ENCODE measurements at regions not wholly inside any gene's neighbourhood (a gene's known extent, or its start where the extent isn't known, plus 50 kb on each side); places are given as distances from the start of the nearest gene placed in this dataset.
"Not testable (repeated sequence)": the region's sequence is repeated elsewhere in the genome, so short reads cannot be mapped to it uniquely, and the experiment has no call there.

DNA sequence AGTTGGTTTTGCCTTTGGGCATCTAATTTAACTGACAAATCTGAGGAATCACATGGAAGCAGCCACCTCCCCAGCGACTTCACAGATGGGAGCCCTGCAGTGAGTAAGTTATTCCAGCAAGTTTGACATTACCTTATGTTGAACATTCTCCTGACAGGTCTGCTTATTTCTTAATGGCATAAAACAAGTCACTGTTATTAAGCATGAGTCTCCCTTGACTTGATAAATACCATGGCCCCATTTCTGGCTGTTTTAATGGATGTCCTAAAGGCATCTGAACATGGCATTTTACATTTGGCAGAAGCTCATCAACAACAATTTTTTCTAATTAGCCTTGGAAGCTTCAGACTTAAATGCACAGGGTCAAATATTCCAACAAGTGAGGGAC is 92.6 kb upstream of the CREB1 start:
- Histone ChIP-seq H3K27ac (ENCODE audit: low read depth, low read length) (no peak overlapping the region), H3K27me3 (ENCODE audit: control insufficient read depth in 1 of 2, insufficient read depth in 2 of 2, low read length in 2 of 2) (no peaks in the 10 kb centered on the region), H3K4me3 (ENCODE audit: low read depth in 1 of 2, low read length in 2 of 2) (no peak overlapping the region), H3K9ac (ENCODE audit: low read depth in 1 of 2, low read length in 2 of 2) (no peak overlapping the region), H3K4me1 (ENCODE audit: control insufficient read depth in 1 of 2, insufficient read depth in 2 of 2, low read length in 2 of 2) (peaks cover 6 to 10% of the 10 kb centered on the region in 2 donors), H3K9me3 (ENCODE audit: control insufficient read depth in 1 of 2, low read length in 2 of 2) (no peaks in the 10 kb centered on the region), H3K36me3 (ENCODE audit: control insufficient read depth in 1 of 2, insufficient read depth in 2 of 2, low read length in 2 of 2) (no peaks in the 10 kb centered on the region)

DNA sequence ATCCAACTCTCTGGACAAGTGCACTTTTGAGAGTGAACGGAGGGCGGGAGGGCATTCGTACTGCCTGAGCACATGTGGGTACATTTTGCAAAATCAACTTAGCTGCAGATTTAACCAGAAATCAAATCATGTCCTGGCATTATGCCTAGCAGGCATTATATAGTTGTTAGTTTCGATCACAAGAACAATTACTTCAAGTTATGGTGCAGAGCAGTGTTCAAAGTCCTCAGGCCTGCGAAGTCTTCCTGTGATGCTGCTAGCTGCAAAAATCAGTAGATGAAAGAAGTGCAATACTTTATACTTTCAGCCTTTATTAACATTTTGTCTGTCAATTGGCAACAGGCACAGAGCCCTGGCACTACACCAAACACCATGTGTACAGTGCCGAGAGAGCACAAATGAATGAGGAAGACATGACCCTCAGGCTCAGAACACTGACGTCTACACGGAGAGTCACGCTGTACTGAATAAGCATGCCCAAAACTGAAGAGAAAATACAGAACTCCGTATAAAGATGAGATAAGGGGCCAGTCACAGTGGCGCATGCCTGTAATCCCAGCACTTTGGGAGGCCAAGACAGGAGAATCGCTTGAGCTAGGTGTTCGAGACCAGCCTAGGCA is 92.1 kb upstream of the CREB1 start:
- no peaks in the 10 kb centered on the region for H3K36me3 ChIP-seq (ENCODE audit: control insufficient read depth in 1 of 2, insufficient read depth in 2 of 2, low read length in 2 of 2)
- no peaks in the 10 kb centered on the region for H3K9me3 ChIP-seq (ENCODE audit: control insufficient read depth in 1 of 2, low read length in 2 of 2)
- H3K4me1 ChIP-seq (ENCODE audit: control insufficient read depth in 1 of 2, insufficient read depth in 2 of 2, low read length in 2 of 2) = peaks cover 6 to 10% of the 10 kb centered on the region in 2 donors
- no peak overlapping the region for H3K27ac ChIP-seq (ENCODE audit: low read depth, low read length)
- H3K9ac ChIP-seq (ENCODE audit: low read depth in 1 of 2, low read length in 2 of 2) = no peak overlapping the region
- no peaks in the 10 kb centered on the region for H3K27me3 ChIP-seq (ENCODE audit: control insufficient read depth in 1 of 2, insufficient read depth in 2 of 2, low read length in 2 of 2)
- no peak overlapping the region for H3K4me3 ChIP-seq (ENCODE audit: low read depth in 1 of 2, low read length in 2 of 2)

DNA sequence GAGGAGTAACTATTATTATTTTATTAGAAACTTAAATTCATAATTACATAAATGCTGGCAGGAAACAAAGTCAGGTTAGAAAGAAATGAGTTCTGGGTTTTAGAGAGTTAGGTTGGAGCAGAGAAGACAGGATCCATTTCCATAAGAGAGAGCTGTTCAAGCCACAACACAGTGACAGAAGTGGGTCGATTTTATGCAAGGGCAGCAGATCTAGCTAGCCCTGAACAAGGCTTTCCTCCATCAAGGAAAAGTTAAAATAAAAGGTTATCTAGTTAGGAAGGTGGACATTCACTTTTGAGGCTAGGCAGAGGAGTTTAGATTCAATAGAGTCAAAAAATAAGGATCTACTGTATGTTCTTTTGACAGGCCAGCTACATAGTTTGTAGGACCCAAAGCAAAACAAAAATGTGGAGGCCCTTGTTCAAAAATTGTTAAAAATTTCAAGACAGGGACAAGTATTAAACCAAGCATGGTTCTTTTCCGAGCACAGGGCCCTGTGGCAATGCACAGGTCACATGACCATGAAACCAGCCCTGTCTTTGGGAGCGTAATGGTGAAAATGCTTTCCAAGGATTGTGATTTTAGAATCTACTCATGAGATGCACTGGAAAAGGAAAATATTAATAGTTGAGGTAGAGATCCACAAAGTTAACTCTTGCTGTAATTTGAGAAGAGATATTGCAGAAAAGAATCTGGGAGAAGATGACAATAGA is 91.2 kb upstream of the CREB1 start:
- Histone ChIP-seq H3K27me3 (ENCODE audit: control insufficient read depth in 1 of 2, insufficient read depth in 2 of 2, low read length in 2 of 2) (no peaks in the 10 kb centered on the region), H3K9me3 (ENCODE audit: control insufficient read depth in 1 of 2, low read length in 2 of 2) (no peaks in the 10 kb centered on the region), H3K36me3 (ENCODE audit: control insufficient read depth in 1 of 2, insufficient read depth in 2 of 2, low read length in 2 of 2) (no peaks in the 10 kb centered on the region), H3K4me3 (ENCODE audit: low read depth in 1 of 2, low read length in 2 of 2) (no peak overlapping the region), H3K27ac (ENCODE audit: low read depth, low read length) (no peak overlapping the region), H3K9ac (ENCODE audit: low read depth in 1 of 2, low read length in 2 of 2) (no peak overlapping the region), H3K4me1 (ENCODE audit: control insufficient read depth in 1 of 2, insufficient read depth in 2 of 2, low read length in 2 of 2) (peaks cover 6 to 10% of the 10 kb centered on the region in 2 donors)

DNA sequence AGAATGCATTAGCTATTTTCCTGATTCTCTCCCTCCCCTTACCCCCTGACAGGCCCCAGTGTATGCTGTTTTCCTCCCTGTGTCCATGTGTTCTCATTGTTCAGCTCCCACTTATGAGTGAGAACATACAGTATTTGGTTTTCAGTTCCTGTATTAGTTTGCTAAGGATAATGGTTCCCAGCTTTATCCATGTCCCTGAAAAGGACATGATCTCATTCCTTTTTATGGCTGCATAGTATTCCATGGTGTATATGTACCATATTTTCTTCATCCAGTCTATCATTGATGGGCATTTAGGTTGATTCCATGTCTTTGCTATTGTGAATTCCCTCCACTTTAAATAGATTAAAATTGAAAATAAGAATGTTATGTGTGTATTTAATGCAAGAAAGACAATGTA is 89.9 kb upstream of the CREB1 start:
- H3K4me1 ChIP-seq (ENCODE audit: control insufficient read depth in 1 of 2, insufficient read depth in 2 of 2, low read length in 2 of 2) = peaks cover 6 to 10% of the 10 kb centered on the region in 2 donors
- H3K9ac ChIP-seq (ENCODE audit: low read depth in 1 of 2, low read length in 2 of 2); H3K36me3 ChIP-seq (ENCODE audit: control insufficient read depth in 1 of 2, insufficient read depth in 2 of 2, low read length in 2 of 2); H3K9me3 ChIP-seq (ENCODE audit: control insufficient read depth in 1 of 2, low read length in 2 of 2); H3K27me3 ChIP-seq (ENCODE audit: control insufficient read depth in 1 of 2, insufficient read depth in 2 of 2, low read length in 2 of 2); H3K27ac ChIP-seq (ENCODE audit: low read depth, low read length); H3K4me3 ChIP-seq (ENCODE audit: low read depth in 1 of 2, low read length in 2 of 2): not testable (repeated sequence)

DNA sequence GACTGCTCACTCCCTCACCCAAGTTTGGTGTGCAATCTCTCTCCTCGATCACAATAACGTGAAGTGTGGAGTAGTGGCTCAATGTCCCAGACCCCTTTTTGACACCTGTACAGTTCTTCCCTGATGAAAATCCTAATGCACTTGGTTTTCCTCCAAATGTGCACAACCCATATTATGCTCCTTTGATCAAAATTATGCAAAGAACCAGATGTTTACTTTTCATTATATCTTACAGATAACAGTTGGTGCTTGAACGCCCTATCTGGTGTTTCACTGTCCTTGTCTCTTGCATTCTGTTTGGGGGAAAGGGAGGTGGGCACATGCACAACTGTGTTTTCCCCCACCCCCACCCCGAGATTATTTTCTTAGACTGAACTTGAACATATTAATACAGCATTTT is 85.0 kb upstream of the CREB1 start:
- H3K9me3 ChIP-seq (ENCODE audit: control insufficient read depth in 1 of 2, low read length in 2 of 2) = no peaks in the 10 kb centered on the region
- H3K27ac ChIP-seq (ENCODE audit: low read depth, low read length) = no peak overlapping the region
- H3K27me3 ChIP-seq (ENCODE audit: control insufficient read depth in 1 of 2, insufficient read depth in 2 of 2, low read length in 2 of 2) = no peaks in the 10 kb centered on the region
- no peak overlapping the region for H3K4me3 ChIP-seq (ENCODE audit: low read depth in 1 of 2, low read length in 2 of 2)
- H3K9ac ChIP-seq (ENCODE audit: low read depth in 1 of 2, low read length in 2 of 2) = no peak overlapping the region
- no peaks in the 10 kb centered on the region for H3K4me1 ChIP-seq (ENCODE audit: control insufficient read depth in 1 of 2, insufficient read depth in 2 of 2, low read length in 2 of 2)
- no peaks in the 10 kb centered on the region for H3K36me3 ChIP-seq (ENCODE audit: control insufficient read depth in 1 of 2, insufficient read depth in 2 of 2, low read length in 2 of 2)

DNA sequence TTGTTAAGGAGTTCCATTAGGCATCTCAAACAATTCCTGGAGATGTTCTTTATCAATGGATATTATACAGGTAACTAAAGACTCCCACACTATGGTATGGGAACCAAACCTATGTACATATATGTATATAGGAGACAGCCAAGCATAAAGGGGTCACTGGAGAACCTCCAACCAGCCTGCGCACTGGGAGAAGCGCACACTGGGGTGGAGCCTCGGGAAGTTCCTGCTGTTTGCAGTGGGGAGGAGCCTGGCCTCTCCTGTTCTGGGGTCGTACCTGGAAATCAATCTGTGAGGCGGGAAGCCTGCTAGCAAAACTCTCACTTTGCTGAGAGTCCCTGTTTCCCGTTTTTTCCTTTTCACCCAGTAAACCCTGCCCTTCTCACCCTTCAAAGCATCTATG is 83.1 kb upstream of the CREB1 start:
- H3K27me3 ChIP-seq (ENCODE audit: control insufficient read depth in 1 of 2, insufficient read depth in 2 of 2, low read length in 2 of 2) = no peaks in the 10 kb centered on the region

DNA sequence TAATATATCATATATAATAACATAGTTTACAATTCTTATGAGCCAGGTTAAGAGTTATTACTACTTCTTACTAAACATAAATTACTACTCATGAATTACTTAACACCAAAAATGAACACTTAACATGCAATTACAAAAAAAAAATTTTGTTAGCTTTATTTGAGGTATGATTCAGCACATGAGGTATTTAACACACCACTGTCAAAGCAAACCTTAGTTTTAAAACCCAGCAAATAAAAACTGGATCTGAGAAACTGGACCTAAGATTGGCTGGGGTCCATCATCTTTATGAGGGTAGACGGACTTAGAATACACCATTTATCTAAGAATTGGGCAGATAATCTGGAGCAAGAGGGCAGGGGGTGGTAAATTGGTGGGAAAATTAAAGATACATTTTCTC is 81.8 kb upstream of the CREB1 start:
- no peaks in the 10 kb centered on the region for H3K27me3 ChIP-seq (ENCODE audit: control insufficient read depth in 1 of 2, insufficient read depth in 2 of 2, low read length in 2 of 2)
- no peak overlapping the region for H3K27ac ChIP-seq (ENCODE audit: low read depth, low read length)
- H3K4me1 ChIP-seq (ENCODE audit: control insufficient read depth in 1 of 2, insufficient read depth in 2 of 2, low read length in 2 of 2) = no peaks in the 10 kb centered on the region
- H3K9ac ChIP-seq (ENCODE audit: low read depth in 1 of 2, low read length in 2 of 2) = no peak overlapping the region
- H3K4me3 ChIP-seq (ENCODE audit: low read depth in 1 of 2, low read length in 2 of 2) = no peak overlapping the region
- H3K36me3 ChIP-seq (ENCODE audit: control insufficient read depth in 1 of 2, insufficient read depth in 2 of 2, low read length in 2 of 2) = no peaks in the 10 kb centered on the region
- H3K9me3 ChIP-seq (ENCODE audit: control insufficient read depth in 1 of 2, low read length in 2 of 2) = no peaks in the 10 kb centered on the region

More for the DNA sequence above, 83.1 kb upstream of the CREB1 start:
- no peak overlapping the region for H3K4me3 ChIP-seq (ENCODE audit: low read depth in 1 of 2, low read length in 2 of 2)
- H3K36me3 ChIP-seq (ENCODE audit: control insufficient read depth in 1 of 2, insufficient read depth in 2 of 2, low read length in 2 of 2) = no peaks in the 10 kb centered on the region
- no peaks in the 10 kb centered on the region for H3K9me3 ChIP-seq (ENCODE audit: control insufficient read depth in 1 of 2, low read length in 2 of 2)
- H3K9ac ChIP-seq (ENCODE audit: low read depth in 1 of 2, low read length in 2 of 2) = no peak overlapping the region
- H3K4me1 ChIP-seq (ENCODE audit: control insufficient read depth in 1 of 2, insufficient read depth in 2 of 2, low read length in 2 of 2) = no peaks in the 10 kb centered on the region
- no peak overlapping the region for H3K27ac ChIP-seq (ENCODE audit: low read depth, low read length)

DNA sequence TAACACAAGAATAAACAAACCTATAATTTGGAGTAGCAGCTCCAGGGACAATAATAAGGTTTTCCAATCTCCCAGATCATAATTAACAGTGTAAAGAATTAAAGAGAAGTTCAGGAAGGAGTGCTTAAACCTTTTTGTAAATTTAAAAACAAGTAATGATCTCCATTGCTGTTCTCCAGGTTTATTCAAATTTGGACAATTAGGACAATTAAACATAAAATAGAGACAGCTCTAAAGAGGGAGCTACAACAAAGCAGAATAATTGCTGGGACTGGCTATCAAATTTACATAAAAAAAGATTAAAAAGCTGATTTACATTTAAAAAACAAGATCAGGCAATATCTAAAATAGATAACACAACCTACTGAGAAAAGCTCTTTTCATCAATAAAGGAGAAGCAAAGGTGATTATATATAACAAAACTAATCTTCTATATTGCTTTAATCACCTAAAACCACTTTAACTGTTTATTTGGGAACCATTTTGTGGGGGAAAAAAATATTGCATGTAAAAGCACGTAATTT is 80.1 kb upstream of the CREB1 start:
- Histone ChIP-seq H3K9me3 (ENCODE audit: control insufficient read depth in 1 of 2, low read length in 2 of 2) (no peaks in the 10 kb centered on the region), H3K27ac (ENCODE audit: low read depth, low read length) (no peak overlapping the region), H3K4me3 (ENCODE audit: low read depth in 1 of 2, low read length in 2 of 2) (no peak overlapping the region), H3K4me1 (ENCODE audit: control insufficient read depth in 1 of 2, insufficient read depth in 2 of 2, low read length in 2 of 2) (no peaks in the 10 kb centered on the region), H3K9ac (ENCODE audit: low read depth in 1 of 2, low read length in 2 of 2) (no peak overlapping the region), H3K27me3 (ENCODE audit: control insufficient read depth in 1 of 2, insufficient read depth in 2 of 2, low read length in 2 of 2) (no peaks in the 10 kb centered on the region), H3K36me3 (ENCODE audit: control insufficient read depth in 1 of 2, insufficient read depth in 2 of 2, low read length in 2 of 2) (no peaks in the 10 kb centered on the region)

DNA sequence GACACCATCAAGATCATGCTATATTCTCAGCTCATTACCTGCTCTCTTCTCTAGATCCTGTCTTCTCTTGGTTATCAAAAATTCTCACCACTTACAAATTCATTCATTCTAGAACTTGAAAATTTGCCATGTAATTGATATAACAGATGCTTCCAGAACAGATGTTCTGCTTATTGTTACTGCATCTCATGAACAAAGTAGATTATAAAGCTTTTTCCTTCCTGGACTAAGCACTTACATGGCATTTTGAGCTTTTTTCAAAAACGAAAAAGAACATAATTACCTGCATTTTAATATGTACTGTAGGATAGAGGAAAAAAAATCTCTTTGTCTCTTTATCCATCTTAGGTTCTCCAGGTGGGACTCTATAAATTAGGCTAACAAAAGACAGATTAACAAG is 79.6 kb upstream of the CREB1 start:
- no peak overlapping the region for H3K27ac ChIP-seq (ENCODE audit: low read depth, low read length)
- no peaks in the 10 kb centered on the region for H3K27me3 ChIP-seq (ENCODE audit: control insufficient read depth in 1 of 2, insufficient read depth in 2 of 2, low read length in 2 of 2)

DNA sequence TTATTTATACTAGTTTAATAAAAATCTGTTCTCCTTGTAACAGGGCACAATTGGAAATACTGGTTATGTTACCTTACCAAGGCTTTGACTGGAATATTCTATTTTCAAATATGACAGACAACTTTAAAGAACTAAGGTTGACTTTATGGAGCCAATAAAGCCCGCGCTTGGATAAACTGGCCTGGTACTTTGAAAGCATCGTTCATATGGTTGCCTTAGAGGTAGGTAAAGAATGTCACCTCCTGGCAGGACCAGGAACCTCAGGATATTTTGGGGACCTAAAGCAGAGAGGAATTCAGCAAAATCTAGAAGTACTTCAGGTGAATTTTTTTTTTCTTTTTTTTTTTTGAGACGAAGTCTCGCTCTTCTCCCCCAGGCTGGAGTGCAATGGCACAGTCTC is 71.2 kb upstream of the CREB1 start:
- Histone ChIP-seq H3K9me3 (ENCODE audit: control insufficient read depth in 1 of 2, low read length in 2 of 2) (no peaks in the 10 kb centered on the region), H3K4me1 (ENCODE audit: control insufficient read depth in 1 of 2, insufficient read depth in 2 of 2, low read length in 2 of 2) (no peaks in the 10 kb centered on the region), H3K4me3 (ENCODE audit: low read depth in 1 of 2, low read length in 2 of 2) (no peak overlapping the region), H3K36me3 (ENCODE audit: control insufficient read depth in 1 of 2, insufficient read depth in 2 of 2, low read length in 2 of 2) (no peaks in the 10 kb centered on the region), H3K27ac (ENCODE audit: low read depth, low read length) (no peak overlapping the region), H3K27me3 (ENCODE audit: control insufficient read depth in 1 of 2, insufficient read depth in 2 of 2, low read length in 2 of 2) (no peaks in the 10 kb centered on the region), H3K9ac (ENCODE audit: low read depth in 1 of 2, low read length in 2 of 2) (no peak overlapping the region)

More for the DNA sequence above, 79.6 kb upstream of the CREB1 start:
- no peaks in the 10 kb centered on the region for H3K4me1 ChIP-seq (ENCODE audit: control insufficient read depth in 1 of 2, insufficient read depth in 2 of 2, low read length in 2 of 2)
- no peak overlapping the region for H3K9ac ChIP-seq (ENCODE audit: low read depth in 1 of 2, low read length in 2 of 2)
- H3K4me3 ChIP-seq (ENCODE audit: low read depth in 1 of 2, low read length in 2 of 2) = no peak overlapping the region
- no peaks in the 10 kb centered on the region for H3K9me3 ChIP-seq (ENCODE audit: control insufficient read depth in 1 of 2, low read length in 2 of 2)
- H3K36me3 ChIP-seq (ENCODE audit: control insufficient read depth in 1 of 2, insufficient read depth in 2 of 2, low read length in 2 of 2) = no peaks in the 10 kb centered on the region

Data from duodenal mucosa (tissue), 2 donors.